ENCODE measurements at regions not wholly inside any gene's neighbourhood (a gene's known extent, or its start where the extent isn't known, plus 50 kb on each side); places are given as distances from the start of the nearest gene placed in this dataset.
"Not testable (repeated sequence)": the region's sequence is repeated elsewhere in the genome, so short reads cannot be mapped to it uniquely, and the experiment has no call there.

DNA sequence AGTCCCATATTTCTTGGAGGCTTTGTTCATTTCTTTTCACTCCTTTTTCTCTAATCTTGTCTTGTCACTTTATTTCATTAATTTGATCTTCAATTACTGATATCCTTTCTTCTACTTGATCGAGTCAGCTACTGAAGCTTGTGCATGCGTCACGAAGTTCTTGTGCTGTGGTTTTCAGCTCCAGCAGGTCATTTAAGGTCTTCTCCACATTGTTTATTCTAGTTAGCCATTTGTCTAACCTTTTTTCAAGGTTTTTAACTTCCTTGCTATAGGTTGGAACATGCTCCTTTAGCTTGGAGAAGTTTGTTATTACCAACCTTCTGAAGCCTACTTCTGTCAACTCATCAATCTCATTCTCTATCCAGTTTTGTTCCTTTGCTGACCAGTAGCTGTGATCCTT lies 234.0 kb downstream of the ATPSCKMT start:
- TF ChIP-seq, protein P1, sequence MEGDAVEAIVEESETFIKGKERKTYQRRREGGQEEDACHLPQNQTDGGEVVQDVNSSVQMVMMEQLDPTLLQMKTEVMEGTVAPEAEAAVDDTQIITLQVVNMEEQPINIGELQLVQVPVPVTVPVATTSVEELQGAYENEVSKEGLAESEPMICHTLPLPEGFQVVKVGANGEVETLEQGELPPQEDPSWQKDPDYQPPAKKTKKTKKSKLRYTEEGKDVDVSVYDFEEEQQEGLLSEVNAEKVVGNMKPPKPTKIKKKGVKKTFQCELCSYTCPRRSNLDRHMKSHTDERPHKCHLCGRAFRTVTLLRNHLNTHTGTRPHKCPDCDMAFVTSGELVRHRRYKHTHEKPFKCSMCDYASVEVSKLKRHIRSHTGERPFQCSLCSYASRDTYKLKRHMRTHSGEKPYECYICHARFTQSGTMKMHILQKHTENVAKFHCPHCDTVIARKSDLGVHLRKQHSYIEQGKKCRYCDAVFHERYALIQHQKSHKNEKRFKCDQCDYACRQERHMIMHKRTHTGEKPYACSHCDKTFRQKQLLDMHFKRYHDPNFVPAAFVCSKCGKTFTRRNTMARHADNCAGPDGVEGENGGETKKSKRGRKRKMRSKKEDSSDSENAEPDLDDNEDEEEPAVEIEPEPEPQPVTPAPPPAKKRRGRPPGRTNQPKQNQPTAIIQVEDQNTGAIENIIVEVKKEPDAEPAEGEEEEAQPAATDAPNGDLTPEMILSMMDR (IDR thresholded peaks at IDR 0.05), result not testable (repeated sequence)
- TF ChIP-seq POLR2AphosphoS5, POLR2A (IDR thresholded peaks at IDR 0.05): not testable (repeated sequence)
